Caki2 (cell line): ENCODE measurements at regions not wholly inside any gene's neighbourhood (a gene's known extent, or its start where the extent isn't known, plus 50 kb on each side); places are given as distances from the start of the nearest gene placed in this dataset.
A peak's percentile ranks its signal among the peaks of the same experiment; 100 is the strongest.

Experiments
- DNase-seq: peaks from one replicate; pipeline ENCODE4 v3.0.0-alpha.2; 2015; ENCODE audit warnings: low read depth
- in situ Hi-C: cut with HindIII; loops from 2 replicates; pipeline ENCODE4 v1.10.0; 2016; ENCODE audit warnings: low sequenced_read_pairs, low pct_unique_long_range_greater_than_20kb, mixed read lengths

GRCh38 chr13:99835442-99835841 lies 136.1 kb downstream of the ZIC5 start:
- no peak for DNase-seq
- in situ Hi-C loops, result no loop called here

GRCh38 chr13:99834246-99834645 lies 137.3 kb downstream of the ZIC5 start:
- no peak for DNase-seq
- in situ Hi-C loops, result no loop called here

GRCh38 chr13:99832347-99832746 lies 139.2 kb downstream of the ZIC5 start:
- in situ Hi-C loops, result no loop called here
- no peak for DNase-seq

- no peak for DNase-seq
Measured at GRCh38 chr13:99830931-99831330, 140.6 kb downstream of the ZIC5 start.

GRCh38 chr13:99829593-99830239 lies 141.9 kb downstream of the ZIC5 start:
- in situ Hi-C loops, result no loop called here
- DNase-seq, result no peak

More at GRCh38 chr13:99830931-99831330, 140.6 kb downstream of the ZIC5 start:
- in situ Hi-C loops, result no loop called here

GRCh38 chr13:99829161-99829560 lies 142.4 kb downstream of the ZIC5 start:
- in situ Hi-C loops, result no loop called here
- no peak for DNase-seq

GRCh38 chr13:99828735-99829134 lies 142.8 kb downstream of the ZIC5 start:
- in situ Hi-C loops, result no loop called here
- no peak for DNase-seq

- DNase-seq, result no peak
- in situ Hi-C loops, result no loop called here
Measured at GRCh38 chr13:99828123-99828522, 143.4 kb downstream of the ZIC5 start.

GRCh38 chr13:99827011-99827772 lies 144.4 kb downstream of the ZIC5 start:
- DNase-seq, result no peak
- in situ Hi-C loops, result no loop called here

- in situ Hi-C loops, result no loop called here
- DNase-seq, result no peak
Measured at GRCh38 chr13:99823961-99824360, 147.6 kb downstream of the ZIC5 start.

- in situ Hi-C loops, result no loop called here
- DNase-seq, result no peak
Measured at GRCh38 chr13:99822820-99823219, 148.7 kb downstream of the ZIC5 start.

- in situ Hi-C loops, result no loop called here
- DNase-seq, result no peak
Measured at GRCh38 chr13:99821741-99822140, 149.8 kb downstream of the ZIC5 start.

- no peak for DNase-seq
- in situ Hi-C loops, result no loop called here
Measured at GRCh38 chr13:99819967-99820366, 151.6 kb downstream of the ZIC5 start.

GRCh38 chr13:99816321-99816720 lies 155.2 kb downstream of the ZIC5 start:
- in situ Hi-C loops, result no loop called here
- DNase-seq, result no peak

- in situ Hi-C loops, result no loop called here
Measured at GRCh38 chr13:99813336-99814095, 158.1 kb downstream of the ZIC5 start.

GRCh38 chr13:99812625-99813024 lies 158.9 kb downstream of the ZIC5 start:
- in situ Hi-C loops, result no loop called here
- DNase-seq, result peak; percentile 54

More at GRCh38 chr13:99813336-99814095, 158.1 kb downstream of the ZIC5 start:
- DNase-seq, result no peak

GRCh38 chr13:99811067-99811700 lies 160.4 kb downstream of the ZIC5 start:
- in situ Hi-C loops, result no loop called here
- no peak for DNase-seq

- DNase-seq, result peak; percentile 57
- in situ Hi-C loops, result no loop called here
Measured at GRCh38 chr13:99809926-99810325, 161.6 kb downstream of the ZIC5 start.

GRCh38 chr13:99809496-99809895 lies 162.1 kb downstream of the ZIC5 start:
- in situ Hi-C loops, result no loop called here
- no peak for DNase-seq
